OCI-LY1 (cell line): ENCODE measurements at regions not wholly inside any gene's neighbourhood (a gene's known extent, or its start where the extent isn't known, plus 50 kb on each side); places are given as distances from the start of the nearest gene placed in this dataset.

Source experiments
- CTCF ChIP-seq: fragments of 200-600 bp; sonication (generic), shearing (Covaris generic); IDR thresholded peaks from 2 replicates; pipeline ENCODE4 v1.5.1; 2017; ENCODE audit warnings: mild to moderate bottlenecking, antibody characterized with exemption, low read length, moderate library complexity, mixed read lengths
- EZH2 ChIP-seq: fragments of 200-600 bp; sonication (generic), shearing (Covaris generic); IDR thresholded peaks from 2 replicates; pipeline ENCODE4 v1.8.0; 2017; ENCODE audit warnings: borderline replicate concordance, mixed run types, mild to moderate bottlenecking, antibody characterized with exemption, low read length, moderate library complexity, mixed read lengths

GRCh38 chr13:59458908-59459579 is 704.7 kb downstream of the DIAPH3 start:
- TF ChIP-seq EZH2: no peak
- TF ChIP-seq CTCF: no peak
